GM19395 (cell line): ENCODE measurements at regions not wholly inside any gene's neighbourhood (a gene's known extent, or its start where the extent isn't known, plus 50 kb on each side); places are given as distances from the start of the nearest gene placed in this dataset.
"Not testable (repeated sequence)": the region's sequence is repeated elsewhere in the genome, so short reads cannot be mapped to it uniquely, and the experiment has no call there.

Source experiments
- ATAC-seq: cut with Tn5 transposase; IDR thresholded peaks from one replicate; pipeline ENCODE4 v1.9.1; 2021; ENCODE audit warnings: mild to moderate bottlenecking, moderate library complexity; ENCODE audit not compliant: unreplicated experiment

- no peak for ATAC-seq
Observed at GRCh38 chr3:157921811-157922210, 184.4 kb downstream of the SHOX2 start.

GRCh38 chr3:157920822-157921700 lies 185.2 kb downstream of the SHOX2 start:
- ATAC-seq, result no peak

- ATAC-seq, result no peak
Observed at GRCh38 chr3:157919319-157919887, 186.8 kb downstream of the SHOX2 start.

- no peak for ATAC-seq
Observed at GRCh38 chr3:157918402-157918801, 187.8 kb downstream of the SHOX2 start.

GRCh38 chr3:157916672-157917071 lies 189.5 kb downstream of the SHOX2 start:
- ATAC-seq, result no peak

- ATAC-seq, result no peak
Observed at GRCh38 chr3:157914882-157915281, 191.3 kb downstream of the SHOX2 start.

- ATAC-seq, result no peak
Observed at GRCh38 chr3:157913741-157914150, 192.5 kb downstream of the SHOX2 start.

- no peak for ATAC-seq
Observed at GRCh38 chr3:157912514-157913451, 193.4 kb downstream of the SHOX2 start.

- no peak for ATAC-seq
Observed at GRCh38 chr3:157906627-157907026, 199.6 kb downstream of the SHOX2 start.

- ATAC-seq, result no peak
Observed at GRCh38 chr3:157905885-157906284, 200.3 kb downstream of the SHOX2 start.

- not testable (repeated sequence) for ATAC-seq
Observed at GRCh38 chr3:157902680-157903079, 203.5 kb downstream of the SHOX2 start.

- no peak for ATAC-seq
Observed at GRCh38 chr3:157888040-157888439, 218.2 kb downstream of the SHOX2 start.

GRCh38 chr3:157876556-157876955 lies 229.7 kb downstream of the SHOX2 start:
- ATAC-seq, result no peak

- no peak for ATAC-seq
Observed at GRCh38 chr3:157872902-157873301, 233.3 kb downstream of the SHOX2 start.

GRCh38 chr3:157871838-157872460 lies 234.3 kb downstream of the SHOX2 start:
- ATAC-seq, result no peak

- ATAC-seq, result no peak
Observed at GRCh38 chr3:157871248-157871647, 235.0 kb downstream of the SHOX2 start.

GRCh38 chr3:157868946-157869345 lies 237.3 kb downstream of the SHOX2 start:
- ATAC-seq, result no peak

- no peak for ATAC-seq
Observed at GRCh38 chr3:157868196-157868595, 238.0 kb downstream of the SHOX2 start.

GRCh38 chr3:157865352-157866000 lies 240.7 kb downstream of the SHOX2 start:
- ATAC-seq, result peak; percentile 88

- ATAC-seq, result no peak
Observed at GRCh38 chr3:157861076-157861765, 245.0 kb downstream of the SHOX2 start.
